AML-193 (cell line): ENCODE measurements at regions not wholly inside any gene's neighbourhood (a gene's known extent, or its start where the extent isn't known, plus 50 kb on each side); places are given as distances from the start of the nearest gene placed in this dataset.

Experiments used
- DNase-seq, 2 experiments: peaks; one replicate each; lab custom pipeline; 2025; lab: John Stamatoyannopoulos, UW

DNA sequence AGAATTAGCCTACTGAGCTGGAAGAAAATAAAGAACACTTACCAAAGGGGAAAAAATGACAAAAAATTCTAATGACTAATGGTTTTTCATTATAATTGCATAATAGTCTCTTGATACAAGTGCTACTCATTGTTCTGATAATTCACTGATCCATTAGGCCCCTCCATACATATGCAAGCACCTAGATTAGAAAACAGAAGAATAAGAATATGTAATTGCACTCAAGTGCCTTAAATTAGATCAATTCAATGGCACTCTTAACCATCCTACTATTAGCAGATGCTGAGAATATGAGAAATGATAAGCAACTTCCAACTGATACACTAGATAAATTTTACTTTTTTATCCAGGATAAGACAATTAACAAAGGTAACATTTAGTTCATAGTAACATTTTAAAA lies 440.9 kb upstream of the C9orf72 start:
- no peak for DNase-seq

DNA sequence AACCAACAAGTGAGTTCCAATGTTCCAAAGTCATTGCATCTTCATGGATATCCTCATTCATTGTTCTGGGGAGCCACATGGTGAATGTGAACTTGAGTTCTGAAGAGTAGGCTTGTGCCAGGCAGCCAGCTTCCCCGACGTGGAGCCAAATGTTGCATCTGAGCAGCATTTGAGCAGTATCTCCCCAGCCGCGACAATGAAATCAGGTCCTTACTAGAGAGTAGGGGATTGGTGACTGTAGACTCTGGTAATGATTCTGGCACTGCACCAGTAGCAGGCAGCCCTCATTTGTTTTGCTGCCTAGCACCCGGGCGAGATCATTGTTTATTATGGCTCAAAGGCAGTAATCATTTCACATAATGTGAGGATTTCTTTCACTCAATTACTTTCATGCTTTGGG lies 451.4 kb upstream of the C9orf72 start:
- no peak for DNase-seq

DNA sequence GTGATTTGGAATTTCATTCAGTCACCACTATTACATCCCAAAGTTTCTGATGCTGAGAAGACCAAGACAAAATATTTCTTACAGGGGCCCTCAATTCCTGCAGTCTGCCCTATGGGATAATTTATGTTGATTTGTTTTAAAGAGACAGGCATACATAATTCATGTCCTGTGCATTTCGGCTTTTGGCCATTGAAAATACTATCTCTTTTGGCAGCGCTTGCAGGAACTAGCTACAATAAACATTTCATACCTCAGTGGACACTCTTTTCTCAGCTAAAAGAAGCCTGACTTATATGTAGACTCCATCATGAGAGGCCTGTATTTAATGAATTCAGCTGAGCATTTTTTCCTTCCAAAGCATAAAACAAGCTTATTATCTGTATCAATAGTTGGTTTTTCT lies 451.9 kb upstream of the C9orf72 start:
- no peak for DNase-seq

DNA sequence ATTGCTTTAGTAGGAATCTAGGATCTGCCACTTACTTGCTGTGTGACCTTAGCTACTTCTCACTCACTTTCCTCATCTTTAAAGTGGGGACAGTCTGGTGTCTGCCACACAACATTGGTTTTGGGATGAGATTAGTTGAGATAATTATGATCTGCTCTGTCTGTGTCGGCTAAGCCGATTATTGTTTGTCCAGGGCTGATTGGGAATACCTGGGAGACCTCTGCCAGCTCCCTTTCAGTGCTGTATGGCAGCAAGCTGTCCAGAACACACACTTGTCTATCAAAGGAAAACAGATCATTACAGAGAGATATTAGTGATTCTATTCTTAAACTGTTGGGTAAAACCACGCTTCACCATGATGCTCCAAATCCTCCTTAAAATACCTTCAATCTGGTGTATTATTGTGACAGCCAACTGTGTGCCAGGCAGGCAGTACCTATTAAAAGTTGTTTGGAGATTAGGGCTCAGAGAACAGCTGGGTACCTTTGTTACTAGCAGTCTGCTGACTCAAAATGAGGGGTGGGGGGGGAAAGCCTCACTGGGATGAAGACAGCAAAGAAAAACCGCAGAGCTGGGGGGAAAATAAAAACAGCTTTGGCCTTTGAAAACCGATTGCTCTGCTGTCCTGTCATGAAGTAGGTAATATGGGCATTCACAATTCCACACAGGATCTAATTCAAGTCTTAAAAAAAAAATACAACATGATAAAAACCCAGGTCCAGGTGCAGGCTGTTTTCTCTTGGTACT lies 458.4 kb upstream of the C9orf72 start:
- DNase-seq: no peak

DNA sequence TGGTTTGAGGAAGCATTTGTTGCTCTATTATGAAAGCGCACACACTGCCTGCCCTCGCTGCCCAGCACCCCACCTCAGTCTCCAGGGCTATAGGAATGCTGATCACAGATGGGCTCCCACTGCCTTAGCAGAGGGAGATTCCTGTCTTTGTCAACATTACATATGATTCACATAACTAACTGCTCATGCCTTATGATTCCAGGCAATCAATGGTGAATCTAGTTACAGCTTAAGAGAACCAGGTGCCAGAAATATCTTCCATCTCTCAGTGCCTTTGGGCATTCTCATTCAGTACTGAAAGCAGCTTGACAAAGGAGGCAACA lies 458.9 kb upstream of the C9orf72 start:
- DNase-seq: no peak

DNA sequence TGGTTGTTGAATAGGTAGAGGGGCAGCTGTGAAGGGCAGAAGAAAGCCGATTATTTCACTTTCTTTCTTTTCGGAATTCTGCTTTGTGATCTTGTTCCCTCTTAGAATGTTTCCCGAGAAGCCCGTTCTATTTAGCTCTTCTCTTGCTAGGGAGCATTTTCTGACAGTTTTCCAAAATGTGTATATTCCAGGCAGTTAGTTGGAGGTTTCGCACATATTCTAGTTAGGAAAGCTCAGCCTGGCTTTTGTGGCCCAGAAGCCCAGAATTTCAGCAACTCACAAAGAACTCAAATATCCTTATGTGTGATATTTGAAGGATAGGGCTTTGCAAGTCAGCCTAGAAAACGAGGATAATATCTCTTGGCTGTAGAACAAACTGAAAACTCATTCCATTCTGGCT lies 461.0 kb upstream of the C9orf72 start:
- no peak for DNase-seq

DNA sequence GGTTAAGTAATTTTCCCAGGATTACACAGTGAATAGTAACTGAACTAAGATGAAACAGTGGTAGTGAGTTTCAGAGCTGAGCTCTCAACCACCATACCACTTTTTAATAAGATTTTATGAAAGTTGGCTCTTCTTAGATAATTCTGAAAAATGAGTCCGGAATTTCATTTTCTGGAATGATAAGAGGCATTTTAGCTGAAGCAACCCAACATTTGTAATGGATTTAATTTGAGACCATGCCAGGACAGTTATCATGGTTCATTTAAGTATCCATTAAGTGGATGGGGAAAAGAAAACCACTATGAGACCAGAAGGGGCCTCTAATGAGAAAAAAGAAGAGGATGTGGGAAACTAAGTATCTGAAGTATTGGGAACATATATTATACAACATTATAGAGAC lies 464.7 kb upstream of the C9orf72 start:
- no peak for DNase-seq

DNA sequence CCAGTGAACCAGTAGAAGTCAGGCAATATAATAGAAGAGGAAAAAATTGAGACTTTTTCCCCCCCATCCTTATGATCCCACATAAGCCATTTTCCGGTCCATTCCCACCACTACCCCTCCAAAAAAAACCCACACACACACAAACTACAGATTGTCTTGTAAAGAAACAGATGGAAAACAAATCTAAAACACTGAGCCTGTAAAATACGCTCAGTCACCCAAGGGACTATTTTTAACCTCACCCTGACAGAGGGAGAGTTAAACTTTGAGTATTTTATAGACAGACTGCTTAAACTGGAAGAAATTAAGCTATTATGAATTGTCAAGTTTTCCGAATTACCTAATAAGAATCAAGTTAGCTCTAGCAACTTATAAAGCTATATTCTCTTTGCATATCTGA lies 471.8 kb upstream of the C9orf72 start:
- no peak for DNase-seq

DNA sequence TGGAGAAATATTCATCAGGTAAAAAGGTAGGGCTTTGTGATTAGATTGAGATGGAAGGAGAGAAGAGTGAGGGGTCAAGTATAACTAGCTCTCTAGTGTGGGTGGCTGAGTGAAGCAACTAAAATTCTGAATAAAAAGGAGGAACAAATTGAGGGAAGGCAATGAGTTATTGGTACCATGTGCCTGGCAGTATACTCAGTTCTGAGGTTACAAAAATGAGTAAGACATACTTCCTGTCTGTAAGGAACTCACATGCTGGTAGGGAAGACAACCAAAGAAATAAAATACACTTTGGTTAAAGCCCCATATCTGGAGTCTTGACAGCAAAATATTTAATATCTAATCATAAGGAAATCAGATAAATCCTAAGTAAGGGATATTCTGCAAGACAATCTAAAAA lies 476.8 kb upstream of the C9orf72 start:
- DNase-seq: no peak

DNA sequence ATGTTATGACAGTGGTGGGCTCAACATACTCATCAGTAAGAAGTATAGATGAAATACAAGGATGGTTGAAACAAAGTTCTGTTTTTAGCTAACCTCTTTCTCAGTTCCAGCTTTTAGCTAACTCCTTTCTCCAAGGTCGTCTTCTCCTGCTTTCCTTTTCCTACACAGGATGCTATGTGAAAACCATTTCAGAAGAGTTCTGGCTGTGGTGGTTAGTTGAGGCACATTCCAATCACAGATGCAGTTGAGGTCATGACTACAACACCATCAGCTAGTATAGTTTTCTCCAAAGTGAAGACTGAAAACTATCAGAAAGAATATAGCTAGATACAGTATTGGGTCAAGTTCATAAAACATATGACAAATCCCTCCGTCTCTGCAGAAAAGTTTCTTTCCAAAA lies 477.7 kb upstream of the C9orf72 start:
- DNase-seq: no peak

DNA sequence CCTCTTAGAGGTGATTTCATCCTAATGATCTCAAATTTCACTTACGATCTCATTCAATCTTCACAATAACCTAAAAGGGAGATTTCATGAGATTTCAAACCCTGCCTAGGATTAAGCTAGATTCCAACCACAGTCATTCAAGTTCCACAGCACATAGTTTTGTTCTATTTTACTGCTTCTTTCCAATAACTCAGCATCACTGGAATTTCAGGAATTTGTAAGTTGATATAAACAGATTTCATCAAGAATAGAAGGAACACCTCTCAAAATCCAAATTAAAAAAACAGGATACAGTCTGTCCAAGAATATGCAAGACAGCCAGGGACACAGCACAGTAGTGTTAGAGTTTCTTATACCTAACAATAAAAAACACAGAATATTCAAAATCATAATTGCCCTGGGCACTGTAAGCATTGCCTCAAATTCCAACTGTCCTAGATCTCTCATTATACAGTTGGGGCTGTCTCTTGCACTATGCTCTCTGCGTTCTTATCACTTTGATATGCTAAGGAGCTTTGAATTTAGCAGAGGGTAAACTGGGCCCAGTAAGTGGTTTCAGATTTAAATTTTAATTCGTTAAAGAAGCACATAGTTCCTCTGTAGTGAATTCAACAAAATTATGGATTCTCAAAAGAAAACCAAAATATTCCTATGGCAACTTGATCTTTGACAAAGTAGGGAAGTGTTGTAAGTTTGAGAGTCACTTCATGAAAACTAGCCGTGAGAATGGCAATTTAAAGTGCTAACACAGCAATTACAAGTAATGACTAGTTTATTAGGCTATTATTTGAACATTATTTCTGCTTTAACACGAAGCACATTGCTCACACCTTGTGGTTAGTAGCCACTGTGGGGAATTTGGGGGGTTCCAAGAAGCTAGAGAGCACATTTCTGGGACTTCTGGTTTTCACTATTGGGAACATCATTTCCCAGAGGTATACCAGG lies 478.6 kb upstream of the C9orf72 start:
- DNase-seq: no peak

DNA sequence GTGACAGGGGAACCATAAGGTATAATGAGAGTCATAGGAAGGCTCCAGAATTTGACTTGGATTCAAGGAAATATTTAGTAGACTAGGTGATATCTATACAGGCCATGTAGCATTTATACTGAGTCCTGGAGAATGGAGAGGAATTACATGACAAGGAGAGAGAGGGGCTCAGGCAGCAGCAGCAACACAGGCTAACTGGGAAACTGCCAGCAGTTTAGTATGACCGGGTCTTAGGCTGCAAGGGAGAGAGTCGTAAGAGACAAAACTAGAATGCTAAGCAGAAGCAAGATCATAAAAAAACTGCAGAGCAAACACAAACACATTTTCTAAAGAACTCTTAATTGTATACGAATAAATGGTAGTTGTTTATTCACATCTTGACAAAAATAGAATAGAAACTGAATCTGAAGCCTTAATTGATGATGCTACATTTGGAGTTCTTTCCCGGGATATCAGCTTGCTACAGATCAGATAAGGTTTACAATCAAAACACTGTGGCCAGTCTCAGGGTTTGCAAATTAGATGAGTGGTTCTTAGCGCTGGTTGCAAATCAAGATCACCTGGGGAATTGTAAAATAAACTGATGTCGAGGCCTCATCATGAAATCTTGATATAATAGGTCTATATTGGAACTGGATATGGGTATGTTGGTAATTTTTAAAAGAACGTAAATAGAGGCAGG lies 480.0 kb upstream of the C9orf72 start:
- DNase-seq: no peak

DNA sequence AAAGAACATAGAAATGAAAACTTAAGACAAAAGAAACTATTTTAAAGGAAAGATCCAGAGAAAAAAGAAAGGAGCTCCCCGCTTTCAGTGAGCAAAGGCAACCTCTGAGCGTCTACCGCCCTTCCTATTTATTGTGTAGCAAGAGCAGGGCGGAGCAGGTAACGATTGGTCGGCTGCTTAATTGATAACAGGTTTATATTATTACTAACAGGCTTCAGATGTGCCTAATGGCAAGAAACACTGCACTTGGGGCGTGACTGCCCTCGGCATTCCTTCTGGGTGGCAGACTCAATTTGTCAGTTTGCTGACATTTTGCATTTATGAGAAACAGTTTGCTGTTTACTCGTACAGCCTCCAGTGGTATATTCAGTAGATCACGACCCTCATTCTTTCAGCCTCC lies 482.7 kb upstream of the C9orf72 start:
- no peak for DNase-seq

DNA sequence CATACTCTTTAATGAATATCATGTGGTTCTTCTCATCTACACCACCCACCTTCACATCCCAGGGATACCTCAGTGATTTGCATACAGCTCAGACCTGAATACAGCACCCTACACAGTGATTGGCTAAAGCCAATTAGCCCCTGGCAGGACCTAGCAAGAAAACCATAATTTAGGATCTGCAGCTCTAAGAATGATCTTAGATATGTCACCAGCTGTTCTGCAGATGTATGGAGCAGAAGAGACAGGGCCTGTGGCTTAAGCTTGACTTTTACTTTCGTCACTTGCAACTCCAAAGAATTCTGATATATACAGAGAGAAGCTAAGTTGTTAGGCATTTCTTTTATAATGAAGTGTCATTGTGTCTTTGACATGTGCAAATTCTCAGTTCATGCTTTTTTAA lies 483.2 kb upstream of the C9orf72 start:
- DNase-seq: no peak

DNA sequence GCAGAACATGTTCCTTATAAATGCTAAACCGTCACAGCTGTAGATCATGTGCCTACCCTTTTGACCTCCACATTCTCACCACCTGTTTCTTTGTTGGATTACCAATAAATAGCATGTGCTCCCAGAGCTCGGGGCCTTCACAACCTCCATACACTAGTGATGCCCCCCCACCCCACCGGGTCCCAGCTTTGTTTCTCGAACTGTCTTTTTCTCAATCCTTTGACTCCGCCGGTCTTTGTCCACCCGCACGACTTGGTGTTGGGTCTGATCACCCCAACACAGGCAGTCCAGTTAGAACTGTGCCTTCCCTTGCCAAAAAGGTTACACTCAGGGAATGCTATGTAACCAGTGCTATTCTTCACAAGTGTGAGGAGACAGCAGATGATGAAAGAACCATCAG lies 485.9 kb upstream of the C9orf72 start:
- DNase-seq: no peak

DNA sequence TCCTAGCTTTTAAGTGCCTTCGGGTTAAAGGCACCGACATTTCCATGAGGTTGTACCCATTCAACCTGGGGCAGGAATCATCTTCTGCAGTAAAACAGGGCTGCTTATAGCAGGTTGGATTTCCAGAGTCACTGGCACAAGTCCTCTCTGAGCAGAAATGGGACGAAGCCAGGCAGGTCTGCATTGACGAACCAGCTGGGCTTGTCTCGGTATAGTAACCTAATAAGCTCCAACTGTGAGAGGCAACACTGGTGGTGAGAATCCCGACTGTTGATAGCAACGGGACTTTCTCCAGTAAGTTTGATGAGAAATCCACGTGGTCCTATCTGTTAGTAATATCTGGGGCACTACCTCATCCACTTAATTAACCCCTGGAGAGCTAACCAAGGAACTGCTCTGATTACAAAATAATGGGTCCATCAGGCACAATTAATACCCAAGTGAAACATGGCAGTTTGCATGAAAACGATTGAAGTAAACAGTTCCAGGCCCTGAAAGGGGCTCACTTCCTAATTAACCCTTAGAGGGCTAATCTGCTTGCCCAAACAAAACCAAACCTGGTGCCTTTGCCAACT lies 491.0 kb upstream of the C9orf72 start:
- DNase-seq: no peak

DNA sequence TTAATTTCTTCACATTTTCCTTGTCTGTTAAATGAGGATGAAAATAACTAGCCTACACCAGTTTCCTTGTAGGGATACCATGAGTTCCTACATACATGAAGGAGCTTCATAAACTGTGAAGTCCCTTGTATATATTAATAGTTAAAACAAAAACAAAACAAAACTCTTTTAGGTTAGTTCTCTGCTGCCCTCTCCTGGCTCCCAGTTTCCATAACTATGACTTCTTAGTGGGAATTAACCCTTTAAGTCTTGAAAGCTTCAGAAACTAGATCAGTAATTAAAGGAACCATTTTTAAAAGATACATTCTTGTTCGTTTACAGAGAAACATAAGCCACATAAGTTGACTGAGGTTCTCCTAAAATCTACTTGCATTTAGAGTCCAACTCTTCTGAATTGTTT lies 500.0 kb upstream of the C9orf72 start:
- peak; percentile 3 to 13 for DNase-seq

DNA sequence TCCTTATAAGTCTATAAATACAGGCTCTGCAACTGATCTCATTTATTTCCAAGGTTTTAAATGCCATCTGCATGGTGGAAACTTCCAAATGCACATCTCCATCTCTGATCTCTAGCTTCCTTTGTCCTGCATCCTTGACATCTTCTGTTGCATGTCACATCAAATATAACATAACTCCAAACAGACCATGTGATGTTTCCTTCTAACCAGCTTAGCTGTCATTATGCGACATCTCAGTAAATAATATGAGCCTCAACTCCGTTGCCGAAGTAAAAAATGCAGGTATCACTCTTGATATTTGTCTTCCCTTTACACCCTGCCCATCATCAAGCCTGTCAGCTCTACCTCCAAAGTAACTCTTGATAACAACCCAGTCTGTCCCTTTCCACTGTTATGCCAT lies 506.4 kb upstream of the C9orf72 start:
- no peak for DNase-seq

DNA sequence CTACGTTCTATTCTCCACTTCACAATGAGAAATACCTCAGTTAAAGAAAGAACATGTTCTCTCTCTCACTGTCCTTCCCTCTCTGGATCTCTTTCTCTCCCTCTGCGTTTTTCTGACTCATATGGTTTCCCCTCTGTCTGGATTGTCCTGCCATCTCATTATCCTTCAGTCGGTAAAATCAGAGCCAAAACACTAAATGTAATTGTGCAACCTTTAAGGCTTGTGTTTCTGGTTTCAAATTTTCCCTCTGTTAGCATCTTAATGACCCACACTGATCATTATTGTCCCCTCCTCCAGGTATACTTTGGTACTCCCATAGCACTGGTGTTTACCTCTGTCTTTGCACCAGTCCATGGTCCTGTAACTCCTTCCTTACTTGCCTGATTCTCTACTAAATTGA lies 509.4 kb upstream of the C9orf72 start:
- no peak for DNase-seq

DNA sequence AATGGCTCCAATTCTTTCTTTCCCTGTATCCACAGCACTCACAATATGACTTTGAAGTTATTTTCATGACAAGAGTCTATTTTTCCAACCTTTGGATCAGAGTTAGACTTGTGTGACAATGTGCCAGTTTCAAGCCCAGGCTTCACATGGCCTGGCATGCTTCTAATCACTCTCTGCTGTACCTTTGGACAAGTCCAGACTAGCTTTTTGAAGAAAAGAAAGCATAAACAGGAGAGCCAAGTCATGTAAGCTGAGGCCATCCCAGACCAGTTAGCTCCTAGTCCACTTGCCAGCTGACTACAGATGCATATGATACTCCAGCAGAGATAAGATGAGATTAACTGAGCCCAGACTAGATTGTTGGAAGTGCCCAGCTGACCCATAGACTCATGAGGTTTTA lies 513.6 kb upstream of the C9orf72 start:
- DNase-seq: no peak

DNA sequence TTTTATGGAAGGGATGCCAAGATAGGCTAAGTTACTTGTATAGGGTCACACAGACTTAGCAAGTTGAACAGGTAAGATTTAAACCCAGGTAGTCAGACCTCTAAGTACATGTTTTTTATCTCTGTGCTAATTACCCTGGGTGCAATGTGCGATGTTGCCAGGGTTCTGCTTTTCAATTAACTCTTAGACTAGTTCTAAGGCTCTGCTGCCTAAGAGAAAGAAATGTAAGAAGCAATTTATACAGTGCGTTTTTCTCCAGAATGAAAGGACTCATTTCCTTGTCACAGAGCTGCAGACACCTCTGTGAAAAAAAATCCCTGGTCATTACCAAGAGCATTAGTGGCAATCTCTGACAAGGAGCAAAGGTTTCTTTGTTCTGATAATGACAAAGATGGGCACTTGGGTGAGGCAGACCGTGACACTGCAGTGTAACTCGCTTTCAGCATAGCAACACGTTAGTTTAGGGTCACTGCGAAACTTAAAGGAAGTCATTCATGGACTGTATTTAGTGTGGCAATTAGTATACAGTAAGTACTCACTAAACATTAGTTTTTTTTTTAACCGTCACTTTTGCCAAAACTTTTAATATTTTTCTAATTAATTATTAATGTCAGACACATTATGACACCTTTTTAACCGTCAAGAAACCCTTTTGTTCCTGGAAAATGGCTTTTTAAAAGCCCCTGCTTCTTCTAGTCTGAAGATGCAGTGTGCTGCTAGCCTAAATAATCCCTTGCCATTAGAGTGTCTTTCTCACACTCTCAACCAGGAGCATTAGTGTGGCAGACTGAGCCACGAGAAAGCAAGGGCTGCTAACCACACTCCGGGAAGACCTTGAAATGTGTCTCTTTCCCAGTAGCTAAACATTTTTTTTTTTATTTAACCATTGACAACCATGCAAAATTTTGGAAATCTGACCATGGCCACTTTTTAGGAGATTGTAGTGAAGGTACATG lies 520.0 kb upstream of the C9orf72 start:
- no peak for DNase-seq

DNA sequence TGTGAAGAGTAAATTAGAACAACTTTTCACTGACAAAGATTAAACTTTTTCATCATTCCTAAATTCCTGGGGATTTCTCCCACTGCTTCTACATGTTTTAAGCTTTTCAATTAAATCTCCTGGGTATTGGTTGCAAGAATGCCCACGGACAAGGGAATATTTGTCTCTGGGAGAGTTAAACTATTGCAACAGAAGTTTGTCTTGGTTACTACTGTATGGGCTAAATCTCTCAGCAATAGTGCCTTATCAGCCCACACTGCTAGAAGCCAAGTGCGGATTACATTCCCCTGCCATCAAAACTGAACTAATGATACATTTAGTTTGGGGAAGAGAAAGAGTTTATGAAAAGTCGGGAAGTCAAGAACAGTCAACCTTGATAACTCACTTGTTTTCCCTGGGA lies 528.2 kb upstream of the C9orf72 start:
- no peak for DNase-seq
